ENCODE measurements at regions not wholly inside any gene's neighbourhood (a gene's known extent, or its start where the extent isn't known, plus 50 kb on each side); places are given as distances from the start of the nearest gene placed in this dataset.
"Not testable (repeated sequence)": the region's sequence is repeated elsewhere in the genome, so short reads cannot be mapped to it uniquely, and the experiment has no call there.

- H3K36me3 ChIP-seq (ENCODE audit: insufficient read depth); H3K4me3 ChIP-seq (IDR thresholded peaks at IDR 0.05; ENCODE audit: insufficient read depth, low read depth, low read length); H3K4me1 ChIP-seq (ENCODE audit: low read depth, poor library complexity, severe bottlenecking); H4K20me1 ChIP-seq (ENCODE audit: insufficient read depth); H2AFZ ChIP-seq (ENCODE audit: low read depth); H3K27ac ChIP-seq; H3K9ac ChIP-seq; H3K79me2 ChIP-seq (ENCODE audit: insufficient read depth, low read depth); H3K4me2 ChIP-seq; H3K27me3 ChIP-seq (ENCODE audit: insufficient read depth, low read depth): not testable (repeated sequence)
These were observed 54.0 kb upstream of the GPR89A start for GRCh38 chr1:145553795-145554194.

- Histone ChIP-seq H3K79me2 (ENCODE audit: insufficient read depth, low read depth) (no peaks in the 10 kb centered on the region), H3K4me1 (ENCODE audit: low read depth, poor library complexity, severe bottlenecking) (no peaks in the 10 kb centered on the region), H4K20me1 (ENCODE audit: insufficient read depth) (no peaks in the 10 kb centered on the region), H3K4me2 (no peak overlapping the region), H3K27me3 (ENCODE audit: insufficient read depth, low read depth) (no peaks in the 10 kb centered on the region), H3K4me3 (IDR thresholded peaks at IDR 0.05; ENCODE audit: insufficient read depth, low read depth, low read length) (no peak overlapping the region), H3K36me3 (ENCODE audit: insufficient read depth) (no peaks in the 10 kb centered on the region), H3K27ac (no peak overlapping the region), H3K9ac (no peak overlapping the region), H2AFZ (ENCODE audit: low read depth) (no peak overlapping the region)
- TF ChIP-seq, protein P1, sequence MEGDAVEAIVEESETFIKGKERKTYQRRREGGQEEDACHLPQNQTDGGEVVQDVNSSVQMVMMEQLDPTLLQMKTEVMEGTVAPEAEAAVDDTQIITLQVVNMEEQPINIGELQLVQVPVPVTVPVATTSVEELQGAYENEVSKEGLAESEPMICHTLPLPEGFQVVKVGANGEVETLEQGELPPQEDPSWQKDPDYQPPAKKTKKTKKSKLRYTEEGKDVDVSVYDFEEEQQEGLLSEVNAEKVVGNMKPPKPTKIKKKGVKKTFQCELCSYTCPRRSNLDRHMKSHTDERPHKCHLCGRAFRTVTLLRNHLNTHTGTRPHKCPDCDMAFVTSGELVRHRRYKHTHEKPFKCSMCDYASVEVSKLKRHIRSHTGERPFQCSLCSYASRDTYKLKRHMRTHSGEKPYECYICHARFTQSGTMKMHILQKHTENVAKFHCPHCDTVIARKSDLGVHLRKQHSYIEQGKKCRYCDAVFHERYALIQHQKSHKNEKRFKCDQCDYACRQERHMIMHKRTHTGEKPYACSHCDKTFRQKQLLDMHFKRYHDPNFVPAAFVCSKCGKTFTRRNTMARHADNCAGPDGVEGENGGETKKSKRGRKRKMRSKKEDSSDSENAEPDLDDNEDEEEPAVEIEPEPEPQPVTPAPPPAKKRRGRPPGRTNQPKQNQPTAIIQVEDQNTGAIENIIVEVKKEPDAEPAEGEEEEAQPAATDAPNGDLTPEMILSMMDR (conservative IDR thresholded peaks at IDR 0.05; ENCODE audit: low read depth, low read length), result no peak
These were observed 62.7 kb upstream of the GPR89A start for GRCh38 chr1:145545055-145545454.

DNA sequence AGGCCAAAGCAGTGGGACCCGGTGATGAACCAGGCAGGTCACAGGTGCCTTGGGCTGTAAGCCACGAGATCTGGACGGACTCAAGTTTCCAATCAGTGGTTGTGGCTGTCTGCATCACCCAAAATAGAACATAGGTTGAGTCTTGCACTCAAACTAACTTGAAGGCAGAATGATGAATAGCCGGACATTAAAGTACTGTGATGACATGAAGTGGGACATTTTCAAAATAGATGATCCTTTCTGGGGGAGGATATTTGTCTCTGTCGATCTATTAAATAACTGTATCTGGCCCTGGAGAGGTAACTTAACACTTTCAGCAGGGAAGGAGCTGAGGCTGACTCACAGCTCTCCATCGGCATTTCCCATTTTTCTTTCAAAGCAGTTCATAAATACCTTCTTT is 66.1 kb upstream of the GPR89A start:
- not testable (repeated sequence) for H3K4me2 ChIP-seq; H3K36me3 ChIP-seq (ENCODE audit: insufficient read depth); H3K79me2 ChIP-seq (ENCODE audit: insufficient read depth, low read depth); H3K27me3 ChIP-seq (ENCODE audit: insufficient read depth, low read depth); H3K9ac ChIP-seq; H3K4me3 ChIP-seq (IDR thresholded peaks at IDR 0.05; ENCODE audit: insufficient read depth, low read depth, low read length); H3K27ac ChIP-seq; H3K4me1 ChIP-seq (ENCODE audit: low read depth, poor library complexity, severe bottlenecking); H2AFZ ChIP-seq (ENCODE audit: low read depth); H4K20me1 ChIP-seq (ENCODE audit: insufficient read depth)

DNA sequence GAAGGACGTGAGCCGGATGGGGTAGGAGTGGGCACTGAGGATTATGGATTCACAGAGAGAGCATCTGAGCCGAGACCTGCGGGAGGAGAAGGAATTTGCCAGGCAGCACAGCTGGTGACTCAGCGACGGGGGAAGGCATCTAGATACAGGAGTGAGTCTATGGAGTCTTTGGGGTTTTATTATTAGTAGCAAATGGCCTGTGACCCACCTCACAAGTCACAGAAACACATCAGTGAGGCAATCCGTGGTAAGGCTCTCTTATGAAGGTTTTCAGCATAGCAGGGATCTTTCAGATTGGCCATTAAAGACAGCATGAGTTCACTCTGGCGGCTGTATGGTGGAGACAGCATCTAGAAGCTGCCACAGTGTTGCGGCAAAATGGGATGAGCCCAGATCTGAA is 66.5 kb upstream of the GPR89A start:
- not testable (repeated sequence) for H3K4me3 ChIP-seq (IDR thresholded peaks at IDR 0.05; ENCODE audit: insufficient read depth, low read depth, low read length); H3K27me3 ChIP-seq (ENCODE audit: insufficient read depth, low read depth); H3K79me2 ChIP-seq (ENCODE audit: insufficient read depth, low read depth); H3K4me1 ChIP-seq (ENCODE audit: low read depth, poor library complexity, severe bottlenecking); H3K9ac ChIP-seq; H3K4me2 ChIP-seq; H3K36me3 ChIP-seq (ENCODE audit: insufficient read depth); H4K20me1 ChIP-seq (ENCODE audit: insufficient read depth); H2AFZ ChIP-seq (ENCODE audit: low read depth); H3K27ac ChIP-seq

- H3K4me1 ChIP-seq (ENCODE audit: low read depth, poor library complexity, severe bottlenecking); H2AFZ ChIP-seq (ENCODE audit: low read depth); H3K36me3 ChIP-seq (ENCODE audit: insufficient read depth); H4K20me1 ChIP-seq (ENCODE audit: insufficient read depth); H3K27me3 ChIP-seq (ENCODE audit: insufficient read depth, low read depth); H3K4me2 ChIP-seq; H3K79me2 ChIP-seq (ENCODE audit: insufficient read depth, low read depth); H3K27ac ChIP-seq; H3K4me3 ChIP-seq (IDR thresholded peaks at IDR 0.05; ENCODE audit: insufficient read depth, low read depth, low read length); H3K9ac ChIP-seq: not testable (repeated sequence)
These were observed 69.5 kb upstream of the GPR89A start for GRCh38 chr1:145538118-145538882.

GRCh38 chr1:145537003-145537402 is 70.8 kb upstream of the GPR89A start:
- H3K9ac ChIP-seq; H3K79me2 ChIP-seq (ENCODE audit: insufficient read depth, low read depth); H3K27me3 ChIP-seq (ENCODE audit: insufficient read depth, low read depth); H3K27ac ChIP-seq; H4K20me1 ChIP-seq (ENCODE audit: insufficient read depth); H3K4me1 ChIP-seq (ENCODE audit: low read depth, poor library complexity, severe bottlenecking); H3K4me2 ChIP-seq; H2AFZ ChIP-seq (ENCODE audit: low read depth); H3K4me3 ChIP-seq (IDR thresholded peaks at IDR 0.05; ENCODE audit: insufficient read depth, low read depth, low read length); H3K36me3 ChIP-seq (ENCODE audit: insufficient read depth): not testable (repeated sequence)

- H3K4me1 ChIP-seq (ENCODE audit: low read depth, poor library complexity, severe bottlenecking); H3K27ac ChIP-seq; H3K9ac ChIP-seq; H3K4me2 ChIP-seq; H4K20me1 ChIP-seq (ENCODE audit: insufficient read depth); H3K27me3 ChIP-seq (ENCODE audit: insufficient read depth, low read depth); H3K4me3 ChIP-seq (IDR thresholded peaks at IDR 0.05; ENCODE audit: insufficient read depth, low read depth, low read length); H3K36me3 ChIP-seq (ENCODE audit: insufficient read depth); H2AFZ ChIP-seq (ENCODE audit: low read depth); H3K79me2 ChIP-seq (ENCODE audit: insufficient read depth, low read depth): not testable (repeated sequence)
These were observed 72.3 kb upstream of the GPR89A start for GRCh38 chr1:145535461-145535860.

DNA sequence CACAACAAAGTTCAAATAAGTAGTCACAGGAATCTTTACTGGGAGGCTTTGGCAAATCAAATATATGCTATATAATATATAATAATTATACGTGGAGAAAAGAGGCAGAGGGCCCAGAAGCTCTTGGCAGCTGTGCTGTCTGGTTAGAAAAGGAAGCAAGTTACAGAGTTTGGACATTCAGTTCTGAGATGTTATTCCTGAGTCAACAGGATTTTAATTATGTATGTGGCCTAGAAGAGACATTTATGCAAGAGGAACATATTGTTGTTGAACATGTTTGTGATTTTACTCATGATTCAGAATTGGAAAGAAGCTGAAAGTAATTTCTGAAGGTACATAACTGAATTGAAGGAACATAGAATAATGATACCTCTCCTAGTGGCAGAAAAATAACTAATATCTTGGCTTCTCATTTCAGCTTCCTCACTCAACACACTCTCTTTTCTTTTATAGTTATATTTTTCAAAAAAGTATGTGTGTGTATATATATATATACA is 79.7 kb upstream of the GPR89A start:
- H3K9ac ChIP-seq; H2AFZ ChIP-seq (ENCODE audit: low read depth); H3K4me3 ChIP-seq (IDR thresholded peaks at IDR 0.05; ENCODE audit: insufficient read depth, low read depth, low read length); H3K4me2 ChIP-seq; H3K79me2 ChIP-seq (ENCODE audit: insufficient read depth, low read depth); H3K36me3 ChIP-seq (ENCODE audit: insufficient read depth); H3K27me3 ChIP-seq (ENCODE audit: insufficient read depth, low read depth); H3K27ac ChIP-seq; H3K4me1 ChIP-seq (ENCODE audit: low read depth, poor library complexity, severe bottlenecking); H4K20me1 ChIP-seq (ENCODE audit: insufficient read depth): not testable (repeated sequence)

DNA sequence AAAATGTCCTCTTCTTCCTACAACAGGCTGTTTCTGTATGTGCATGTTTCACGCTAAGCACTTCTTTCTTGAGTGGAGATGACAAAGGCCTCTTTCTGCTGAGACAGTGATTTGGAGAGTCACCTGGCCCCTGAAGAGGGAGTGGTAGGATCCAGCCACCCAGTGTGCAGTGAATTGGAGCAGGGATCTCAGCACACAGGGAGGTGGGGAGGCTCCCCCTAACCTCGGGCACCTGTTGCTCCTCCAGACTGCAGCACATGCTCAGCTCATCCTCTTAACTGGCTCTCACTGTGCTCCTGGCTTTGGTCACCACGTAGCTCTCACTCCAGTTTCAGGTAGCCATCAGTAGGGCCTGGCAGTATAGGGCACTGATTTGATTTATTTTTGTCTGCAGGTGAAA is 87.6 kb upstream of the GPR89A start:
- H3K27ac ChIP-seq; H4K20me1 ChIP-seq (ENCODE audit: insufficient read depth); H3K79me2 ChIP-seq (ENCODE audit: insufficient read depth, low read depth); H3K4me3 ChIP-seq (IDR thresholded peaks at IDR 0.05; ENCODE audit: insufficient read depth, low read depth, low read length); H3K4me2 ChIP-seq; H3K36me3 ChIP-seq (ENCODE audit: insufficient read depth); H3K4me1 ChIP-seq (ENCODE audit: low read depth, poor library complexity, severe bottlenecking); H3K27me3 ChIP-seq (ENCODE audit: insufficient read depth, low read depth); H3K9ac ChIP-seq; H2AFZ ChIP-seq (ENCODE audit: low read depth): not testable (repeated sequence)

GRCh38 chr1:145519302-145519701 is 88.5 kb upstream of the GPR89A start:
- not testable (repeated sequence) for H3K4me2 ChIP-seq; H4K20me1 ChIP-seq (ENCODE audit: insufficient read depth); H3K27ac ChIP-seq; H3K27me3 ChIP-seq (ENCODE audit: insufficient read depth, low read depth); H3K9ac ChIP-seq; H3K4me1 ChIP-seq (ENCODE audit: low read depth, poor library complexity, severe bottlenecking); H3K4me3 ChIP-seq (IDR thresholded peaks at IDR 0.05; ENCODE audit: insufficient read depth, low read depth, low read length); H3K36me3 ChIP-seq (ENCODE audit: insufficient read depth); H2AFZ ChIP-seq (ENCODE audit: low read depth); H3K79me2 ChIP-seq (ENCODE audit: insufficient read depth, low read depth)

All from KMS-11 (cell line).